ENCODE measurements at regions not wholly inside any gene's neighbourhood (a gene's known extent, or its start where the extent isn't known, plus 50 kb on each side); places are given as distances from the start of the nearest gene placed in this dataset.

DNA sequence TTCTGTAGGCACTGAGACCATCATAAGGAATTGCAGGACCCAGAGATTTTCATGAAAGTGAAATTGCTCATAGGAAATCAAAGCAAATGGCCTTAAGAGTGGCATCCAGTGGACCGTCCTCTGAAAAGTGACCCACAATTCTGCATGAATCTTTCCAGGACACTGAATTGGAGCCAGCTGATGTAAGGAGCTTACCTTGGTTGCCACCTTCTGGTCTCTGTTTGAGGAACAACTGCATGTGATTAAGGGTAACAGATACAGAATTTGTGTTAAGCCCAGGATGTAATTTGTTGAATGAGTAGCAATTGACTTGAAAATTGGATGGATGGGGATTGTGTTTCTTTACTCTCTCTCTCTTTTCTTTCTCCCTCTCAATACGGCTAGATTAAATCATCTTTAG lies 49.9 kb upstream of the GAS1 start:
- TF ChIP-seq, protein P1, sequence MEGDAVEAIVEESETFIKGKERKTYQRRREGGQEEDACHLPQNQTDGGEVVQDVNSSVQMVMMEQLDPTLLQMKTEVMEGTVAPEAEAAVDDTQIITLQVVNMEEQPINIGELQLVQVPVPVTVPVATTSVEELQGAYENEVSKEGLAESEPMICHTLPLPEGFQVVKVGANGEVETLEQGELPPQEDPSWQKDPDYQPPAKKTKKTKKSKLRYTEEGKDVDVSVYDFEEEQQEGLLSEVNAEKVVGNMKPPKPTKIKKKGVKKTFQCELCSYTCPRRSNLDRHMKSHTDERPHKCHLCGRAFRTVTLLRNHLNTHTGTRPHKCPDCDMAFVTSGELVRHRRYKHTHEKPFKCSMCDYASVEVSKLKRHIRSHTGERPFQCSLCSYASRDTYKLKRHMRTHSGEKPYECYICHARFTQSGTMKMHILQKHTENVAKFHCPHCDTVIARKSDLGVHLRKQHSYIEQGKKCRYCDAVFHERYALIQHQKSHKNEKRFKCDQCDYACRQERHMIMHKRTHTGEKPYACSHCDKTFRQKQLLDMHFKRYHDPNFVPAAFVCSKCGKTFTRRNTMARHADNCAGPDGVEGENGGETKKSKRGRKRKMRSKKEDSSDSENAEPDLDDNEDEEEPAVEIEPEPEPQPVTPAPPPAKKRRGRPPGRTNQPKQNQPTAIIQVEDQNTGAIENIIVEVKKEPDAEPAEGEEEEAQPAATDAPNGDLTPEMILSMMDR (IDR thresholded peaks at IDR 0.05; ENCODE audit: control insufficient read depth, extremely low read depth, insufficient read depth), result no peak
- DNase-seq (ENCODE audit: low read depth), result no peak

DNA sequence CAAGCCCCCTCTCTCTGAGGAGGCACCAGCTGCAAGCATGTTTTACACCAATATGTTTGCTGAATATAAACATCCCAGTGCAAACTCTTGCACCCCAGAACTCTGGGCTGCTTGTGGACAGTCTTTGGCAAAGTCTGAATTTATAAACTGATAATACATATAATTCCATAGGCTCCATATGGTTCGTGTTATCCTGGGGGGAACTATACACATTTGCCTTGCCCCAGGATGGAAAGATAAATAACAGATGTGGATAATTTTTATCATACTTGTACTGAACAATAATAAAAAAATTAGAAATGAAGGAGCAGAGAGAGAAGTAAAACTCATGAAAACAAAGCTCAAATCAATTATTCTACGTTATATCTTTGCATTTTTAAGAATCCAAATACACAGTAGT lies 50.6 kb upstream of the GAS1 start:
- H3K4me3 ChIP-seq (ENCODE audit: low read depth, low read length), result no peak overlapping the region
- TF ChIP-seq, protein P1 (IDR thresholded peaks at IDR 0.05; ENCODE audit: control insufficient read depth, extremely low read depth, insufficient read depth), result no peak

More for the DNA sequence above, 49.9 kb upstream of the GAS1 start:
- no peak overlapping the region for H3K4me3 ChIP-seq (ENCODE audit: low read depth, low read length)

DNA sequence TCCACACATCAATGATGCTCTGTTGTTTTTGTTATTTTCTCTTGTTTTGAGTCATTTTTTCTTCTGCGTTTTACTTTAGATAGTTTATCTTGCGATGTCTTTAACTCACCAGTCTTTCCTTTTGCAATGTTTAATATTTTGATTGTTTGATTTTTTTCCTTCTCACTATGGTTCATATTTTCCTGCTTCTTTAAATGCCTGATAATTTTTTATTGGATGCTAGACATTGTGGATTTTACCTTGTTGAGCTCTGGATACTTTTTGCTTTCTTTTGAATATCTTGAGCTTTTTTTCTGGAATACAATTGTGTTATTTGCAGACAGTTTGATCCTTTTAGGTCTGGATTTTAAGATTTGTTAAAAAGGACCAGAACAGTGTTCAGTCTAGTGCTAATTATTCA lies 55.2 kb upstream of the GAS1 start:
- TF ChIP-seq, protein P1 (IDR thresholded peaks at IDR 0.05; ENCODE audit: control insufficient read depth, extremely low read depth, insufficient read depth), result no peak
- no peak for DNase-seq (ENCODE audit: low read depth)
- no peak overlapping the region for H3K4me3 ChIP-seq (ENCODE audit: low read depth, low read length)

More for the DNA sequence above, 50.6 kb upstream of the GAS1 start:
- no peak for DNase-seq (ENCODE audit: low read depth)

DNA sequence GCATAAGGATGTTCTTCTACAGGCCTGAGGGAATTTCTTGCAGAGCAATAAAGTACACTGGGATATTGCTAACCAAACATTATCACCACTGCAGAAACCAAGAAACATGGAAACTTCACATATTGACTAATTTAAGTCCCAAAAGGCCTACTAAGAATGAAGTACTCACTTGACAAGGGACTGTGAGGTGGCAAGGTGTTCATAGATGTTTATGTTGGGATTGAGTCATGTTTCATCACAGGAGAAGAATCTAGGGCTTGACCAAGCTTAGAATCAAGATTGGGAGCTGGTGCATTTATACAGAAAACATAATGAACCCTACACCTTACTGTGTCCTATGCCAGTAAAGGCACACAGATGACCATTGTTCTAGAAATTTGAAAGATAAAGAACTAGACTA lies 56.7 kb upstream of the GAS1 start:
- TF ChIP-seq, protein P1 (IDR thresholded peaks at IDR 0.05; ENCODE audit: control insufficient read depth, extremely low read depth, insufficient read depth), result no peak
- H3K4me3 ChIP-seq (ENCODE audit: low read depth, low read length), result no peak overlapping the region
- no peak for DNase-seq (ENCODE audit: low read depth)

DNA sequence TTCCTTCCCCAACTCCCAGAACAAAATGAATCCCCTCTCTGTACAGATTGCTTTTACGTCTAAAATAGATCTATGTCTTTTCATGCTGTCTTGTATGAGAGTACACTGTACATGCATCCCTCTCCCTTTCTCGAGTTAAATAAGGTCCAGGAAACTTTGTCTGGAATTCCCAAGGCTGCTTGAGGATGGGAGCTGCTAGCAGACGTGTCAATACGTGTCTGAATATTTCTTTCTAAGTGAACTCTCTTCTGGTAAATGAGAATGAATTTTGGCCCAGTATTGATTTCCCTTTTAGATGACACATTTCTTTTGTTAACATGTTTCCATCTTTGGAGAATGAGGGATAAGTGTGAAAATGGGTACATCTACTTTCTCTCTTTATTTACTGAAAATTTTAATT lies 59.6 kb upstream of the GAS1 start:
- DNase-seq (ENCODE audit: low read depth), result no peak
- TF ChIP-seq, protein P1 (IDR thresholded peaks at IDR 0.05; ENCODE audit: control insufficient read depth, extremely low read depth, insufficient read depth), result no peak
- no peak overlapping the region for H3K4me3 ChIP-seq (ENCODE audit: low read depth, low read length)

DNA sequence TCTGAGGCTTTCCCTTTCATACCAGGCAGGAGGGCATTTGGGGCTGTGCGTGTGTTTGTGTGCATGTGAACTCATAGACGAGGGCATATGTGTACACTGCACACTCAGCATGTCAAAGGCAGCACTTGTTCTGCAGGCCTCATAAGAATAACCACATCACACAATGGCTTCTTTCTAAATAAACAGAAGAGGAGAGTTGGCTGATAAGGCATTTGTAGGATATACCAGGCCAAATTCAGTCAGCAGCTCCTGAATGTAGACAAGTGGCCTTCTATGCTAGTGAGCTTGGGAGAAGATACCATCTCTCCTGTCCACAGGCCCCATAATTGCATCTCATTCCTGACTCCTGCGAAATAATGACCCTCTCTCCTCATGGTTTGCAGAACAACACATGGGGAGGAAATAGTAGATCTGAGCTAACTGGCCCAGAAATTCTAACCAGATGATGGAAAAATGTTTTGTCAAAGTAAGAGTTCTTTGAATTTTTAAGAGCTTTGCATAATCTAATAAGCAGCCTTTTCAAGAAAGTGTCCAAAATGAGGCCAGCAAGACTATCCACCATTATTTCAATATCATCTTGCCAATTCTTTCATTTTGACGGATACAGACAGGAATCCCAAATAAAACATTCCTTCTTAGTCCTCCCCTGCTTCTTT lies 60.5 kb upstream of the GAS1 start:
- H3K4me3 ChIP-seq (ENCODE audit: low read depth, low read length), result no peak overlapping the region
- DNase-seq (ENCODE audit: low read depth), result no peak
- TF ChIP-seq, protein P1 (IDR thresholded peaks at IDR 0.05; ENCODE audit: control insufficient read depth, extremely low read depth, insufficient read depth), result no peak

DNA sequence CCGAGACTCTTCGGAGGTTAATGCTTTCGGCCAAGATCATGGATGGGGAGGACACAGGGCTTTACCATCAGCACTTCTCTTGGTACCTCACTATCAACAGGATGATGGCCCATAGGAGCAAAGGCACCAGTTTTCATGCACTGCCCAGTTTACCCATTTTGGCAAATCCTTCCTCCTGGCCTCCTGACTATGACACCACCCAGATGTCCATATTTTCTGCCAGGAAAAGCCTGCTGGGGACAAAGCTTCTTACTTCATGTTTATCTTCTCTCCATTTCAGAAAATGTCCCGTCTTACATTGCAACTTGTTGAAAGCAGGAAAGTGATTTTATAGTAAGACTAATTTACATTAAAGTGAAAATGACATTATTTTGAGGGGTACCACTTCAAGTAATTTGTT lies 61.4 kb upstream of the GAS1 start:
- no peak for DNase-seq (ENCODE audit: low read depth)
- no peak overlapping the region for H3K4me3 ChIP-seq (ENCODE audit: low read depth, low read length)
- TF ChIP-seq, protein P1 (IDR thresholded peaks at IDR 0.05; ENCODE audit: control insufficient read depth, extremely low read depth, insufficient read depth), result no peak
